NCI-H345 (cell line): ENCODE measurements at regions not wholly inside any gene's neighbourhood (a gene's known extent, or its start where the extent isn't known, plus 50 kb on each side); places are given as distances from the start of the nearest gene placed in this dataset.

Experiments used
- DNase-seq: peaks from one replicate; lab custom pipeline; 2025; lab: John Stamatoyannopoulos, UW

DNA sequence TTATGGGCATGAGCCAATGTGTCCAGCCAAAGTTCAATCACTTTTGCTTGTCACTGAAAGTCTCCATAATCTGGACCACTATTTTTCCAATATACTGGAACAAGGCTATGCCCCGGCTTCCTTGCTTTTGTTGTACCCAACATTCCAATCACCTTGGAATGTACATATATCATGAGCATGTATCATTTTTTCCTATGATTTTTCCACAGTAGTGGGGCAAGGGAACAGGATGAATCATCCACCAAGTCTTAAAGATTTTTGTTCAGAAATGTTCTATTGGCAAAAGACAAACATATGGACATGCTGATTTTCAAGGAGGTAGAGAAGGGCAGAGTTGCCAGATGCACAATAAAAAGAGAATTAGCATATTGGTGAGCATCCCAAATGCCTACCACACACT, 548.1 kb upstream of the INTU start:
- no peak for DNase-seq

DNA sequence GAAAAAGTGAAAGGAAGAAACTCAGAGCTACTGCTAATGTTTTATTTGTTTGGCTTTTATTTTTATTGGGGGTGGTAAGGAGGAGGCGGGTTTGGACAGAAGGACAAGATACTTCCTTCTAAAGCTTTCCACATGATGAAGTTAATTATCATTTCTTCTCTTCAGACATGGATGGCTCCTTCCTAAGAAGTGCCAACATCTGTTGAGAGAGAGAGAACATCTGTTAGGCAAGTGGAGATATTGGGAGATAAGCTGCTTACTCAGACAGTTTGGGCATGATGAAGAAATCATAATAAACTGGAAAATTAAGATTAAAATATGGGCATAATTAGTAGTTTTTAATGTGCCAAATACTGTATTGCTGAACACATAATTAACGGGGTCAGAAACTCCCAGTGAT, 535.7 kb upstream of the INTU start:
- DNase-seq = no peak

DNA sequence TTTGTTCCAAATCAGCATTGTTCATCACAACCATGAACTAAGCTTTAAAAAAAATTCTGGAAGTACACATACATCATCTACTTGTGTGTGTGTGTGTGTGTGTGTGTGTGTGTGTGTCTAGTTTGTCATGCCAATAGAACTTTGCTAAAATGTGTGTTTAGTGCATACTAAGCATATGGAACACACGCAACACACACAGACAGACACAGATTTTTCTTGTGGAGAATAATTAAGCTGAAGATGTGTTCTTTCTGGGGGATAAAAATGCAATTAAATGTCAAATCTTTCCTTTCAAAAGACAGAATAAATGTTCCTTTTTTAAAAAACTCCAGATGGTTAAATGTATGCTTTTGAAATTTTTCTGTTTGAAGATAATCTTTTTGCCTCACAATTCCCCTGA, 530.4 kb upstream of the INTU start:
- DNase-seq = no peak

DNA sequence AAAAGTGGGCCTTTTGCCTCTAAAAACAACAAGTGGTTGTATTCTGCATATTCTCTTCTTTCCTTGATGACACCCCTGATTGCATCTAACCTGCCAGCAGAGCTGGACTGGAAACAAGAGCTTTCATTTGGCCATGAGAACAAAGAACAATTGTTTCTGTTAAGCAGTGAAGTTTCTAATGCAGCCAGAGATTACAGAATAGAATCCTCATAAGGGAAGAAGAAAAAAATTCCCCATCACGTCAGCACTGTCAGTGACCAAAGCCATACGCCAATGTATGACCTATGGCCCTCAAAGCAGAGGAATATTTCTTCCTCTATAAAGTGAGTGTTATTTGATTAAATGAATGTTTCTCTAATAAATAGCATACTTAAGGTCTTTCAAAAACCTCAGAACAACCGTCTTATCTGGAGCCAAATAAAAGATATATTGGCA, 529.1 kb upstream of the INTU start:
- no peak for DNase-seq

DNA sequence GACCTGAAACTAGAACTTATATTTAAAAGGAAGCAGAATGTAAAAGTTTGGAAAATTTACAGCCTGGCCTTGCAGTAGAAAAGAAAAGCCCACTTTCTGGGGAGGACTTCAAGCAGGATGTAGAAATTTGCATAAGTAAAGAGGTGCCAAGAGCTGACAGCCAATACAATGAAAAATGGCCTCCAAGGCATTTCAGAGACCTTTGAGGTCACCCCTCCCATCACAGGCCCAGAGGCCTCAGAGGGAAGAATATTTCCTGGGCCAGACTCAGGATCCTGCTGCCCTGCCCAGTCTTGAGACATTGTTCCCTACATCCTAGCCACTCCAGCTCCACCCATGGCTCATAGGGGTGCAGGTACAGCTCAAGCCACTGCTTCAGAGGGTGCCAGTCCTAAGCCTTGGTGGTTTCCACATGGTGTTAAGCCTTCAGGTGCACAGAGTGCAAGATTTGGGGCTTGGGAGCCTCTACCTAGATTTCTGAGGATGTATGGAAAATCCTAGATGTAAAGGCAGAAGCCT, 518.9 kb upstream of the INTU start:
- no peak for DNase-seq

DNA sequence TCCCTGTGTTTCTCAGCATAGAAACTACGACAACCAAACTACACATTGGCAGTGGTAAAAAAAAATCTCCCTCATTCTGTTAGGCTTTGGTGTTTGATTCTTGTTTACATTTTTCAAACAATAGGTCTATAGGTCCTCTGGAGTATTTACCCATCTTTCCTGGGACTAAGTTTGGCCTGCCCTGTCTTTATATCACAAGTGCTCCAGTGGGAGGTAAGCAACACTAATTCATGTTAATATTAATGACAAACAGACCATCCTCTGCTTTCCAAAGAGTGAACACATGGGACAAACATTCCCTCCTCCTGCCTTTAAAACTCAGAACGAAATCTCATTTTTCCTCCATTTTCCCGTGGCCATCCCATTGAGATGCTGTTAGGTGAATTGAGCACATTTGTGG, 514.1 kb upstream of the INTU start:
- DNase-seq = peak; percentile 51

DNA sequence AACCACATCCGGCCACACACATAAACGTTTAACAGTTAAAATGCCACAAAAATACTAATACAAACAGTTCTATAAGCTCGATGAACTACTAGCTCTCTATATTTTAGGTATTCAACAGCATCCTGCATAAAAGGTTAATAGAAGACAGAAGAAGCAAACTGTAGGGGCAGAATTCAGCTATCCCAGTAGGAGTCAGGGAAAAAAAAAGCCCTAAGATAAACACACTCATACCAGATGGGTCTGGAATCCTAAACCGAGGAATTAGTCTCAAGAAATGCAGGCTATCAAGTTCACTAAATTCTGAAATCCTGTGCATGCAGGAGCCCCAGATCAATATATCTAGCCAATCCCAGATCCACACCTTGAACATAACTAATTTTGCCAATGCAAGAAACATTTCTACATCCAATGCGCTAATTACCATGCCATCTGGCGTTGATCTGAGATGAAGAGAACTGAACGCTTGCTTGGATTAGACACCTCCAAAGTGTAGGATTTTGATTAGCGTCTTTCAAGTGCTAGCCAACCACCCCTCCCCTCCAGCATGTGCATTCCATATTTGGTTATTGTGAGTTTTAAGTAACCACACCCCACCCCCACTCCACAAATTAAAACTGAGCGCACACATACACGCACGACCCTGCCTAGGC, 512.2 kb upstream of the INTU start:
- no peak for DNase-seq

DNA sequence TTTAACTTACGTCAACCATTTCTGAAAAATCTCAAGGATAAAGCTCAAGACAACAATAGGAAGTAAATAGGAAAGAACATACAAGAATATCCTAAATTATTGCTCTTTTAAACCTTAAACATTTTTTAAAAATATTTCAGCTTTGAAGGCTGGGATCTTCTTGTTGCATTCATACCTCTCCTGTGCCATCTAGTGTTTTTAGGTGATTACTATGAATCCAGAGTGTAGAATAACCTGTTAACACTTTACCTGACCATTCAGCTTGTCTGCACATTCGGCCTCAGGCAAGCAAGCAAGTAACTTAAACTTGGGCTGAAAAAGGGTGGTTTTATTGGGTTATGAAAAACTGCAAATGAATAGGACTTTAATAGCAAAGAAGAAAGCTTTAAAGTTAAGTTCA, 507.8 kb upstream of the INTU start:
- no peak for DNase-seq

DNA sequence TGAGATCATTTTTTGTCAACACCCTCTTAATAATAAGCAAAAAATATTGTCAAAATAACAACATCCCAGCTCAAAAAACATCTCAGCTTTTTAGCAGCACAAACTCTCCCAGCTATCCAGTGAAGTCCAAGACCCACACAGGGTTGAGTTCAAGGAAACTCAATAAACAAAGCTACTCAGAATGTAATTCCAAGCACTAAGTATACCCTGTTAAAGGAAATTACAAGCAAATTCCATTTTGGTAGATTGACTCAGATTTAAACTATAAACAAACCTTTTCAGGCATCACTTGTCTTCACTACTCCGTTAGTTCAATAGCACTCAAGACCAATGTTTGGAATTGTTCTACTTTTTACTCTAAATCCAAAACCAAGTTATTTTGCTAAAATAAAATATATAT, 506.0 kb upstream of the INTU start:
- no peak for DNase-seq

DNA sequence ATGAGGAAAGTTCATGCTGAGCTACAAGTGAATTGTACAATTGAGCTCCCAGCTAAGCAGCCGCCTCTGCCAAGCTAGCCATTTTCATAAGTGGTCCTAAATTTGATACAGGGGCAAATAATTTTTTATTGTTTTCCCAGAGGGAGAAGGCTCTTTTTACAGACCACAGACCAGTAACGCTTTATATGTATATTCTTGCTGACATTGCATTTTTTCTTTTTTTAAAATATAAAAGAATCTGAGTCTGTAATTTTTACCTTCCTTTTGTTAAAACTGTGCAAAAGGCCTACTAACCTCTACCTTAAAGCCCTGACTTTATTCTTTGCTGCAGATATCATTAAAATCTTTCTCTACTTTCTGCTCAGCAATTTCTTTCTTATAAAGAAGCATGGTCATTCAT, 501.2 kb upstream of the INTU start:
- peak; percentile 16 for DNase-seq

DNA sequence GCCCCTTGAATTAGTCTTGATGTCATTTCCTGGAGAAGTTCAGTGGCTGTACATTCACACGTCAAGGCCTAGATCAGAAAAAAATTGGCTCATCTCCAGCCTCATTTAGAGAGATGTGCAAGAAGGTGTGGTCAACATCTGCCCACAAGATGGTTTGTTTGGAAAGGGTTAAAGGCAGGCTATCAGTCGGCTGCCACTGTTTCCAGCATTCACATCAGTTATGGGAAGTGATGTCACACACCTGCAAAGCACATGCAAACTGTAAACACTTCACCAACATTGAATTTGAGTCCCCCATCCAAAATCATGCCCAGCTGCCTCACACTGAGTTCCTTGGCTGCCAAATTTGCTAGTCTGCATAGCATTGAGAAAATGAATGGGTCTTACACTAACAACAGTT, 498.3 kb upstream of the INTU start:
- peak; percentile 27 for DNase-seq

DNA sequence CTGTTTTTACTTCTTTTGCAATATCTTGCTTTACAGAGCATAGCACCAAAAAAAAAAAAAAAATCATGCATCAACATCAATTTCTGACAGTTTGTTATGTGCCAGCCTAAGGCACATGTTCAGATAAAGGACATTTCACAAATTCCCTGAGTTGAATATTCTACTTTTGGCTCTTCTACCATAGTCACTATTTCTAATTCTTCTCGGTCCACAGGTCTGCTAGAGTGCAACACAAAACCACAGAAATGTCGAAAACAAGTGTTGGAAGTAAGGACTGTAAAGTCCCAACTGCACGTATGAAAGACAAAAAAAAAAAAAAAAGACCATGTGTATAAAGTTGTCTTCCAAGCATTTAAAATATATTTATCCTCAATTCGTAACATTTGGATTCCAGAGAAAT, 494.2 kb upstream of the INTU start:
- DNase-seq = no peak

DNA sequence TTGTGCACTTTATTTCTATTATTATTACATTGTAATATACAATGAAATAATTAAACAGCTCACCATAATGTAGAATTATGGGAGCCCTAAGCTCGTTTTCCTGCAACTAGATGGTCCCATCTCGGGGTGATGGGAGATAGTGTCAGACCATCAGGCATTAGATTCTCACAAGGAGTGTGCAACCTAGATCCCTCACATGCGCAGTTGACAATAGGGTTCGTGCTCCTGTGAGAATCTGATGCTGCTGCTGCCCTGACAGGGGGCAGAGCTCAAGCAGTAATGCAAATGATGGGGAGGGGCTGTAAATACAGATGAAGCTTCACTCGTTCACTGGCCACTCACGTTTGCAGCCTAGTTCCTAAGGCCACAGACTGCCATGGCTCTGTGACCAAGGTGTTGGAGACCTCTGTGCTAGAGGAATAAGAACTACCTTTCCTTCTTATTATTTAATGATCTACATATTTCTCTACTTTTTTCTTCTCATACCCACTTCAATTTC, 492.9 kb upstream of the INTU start:
- no peak for DNase-seq

DNA sequence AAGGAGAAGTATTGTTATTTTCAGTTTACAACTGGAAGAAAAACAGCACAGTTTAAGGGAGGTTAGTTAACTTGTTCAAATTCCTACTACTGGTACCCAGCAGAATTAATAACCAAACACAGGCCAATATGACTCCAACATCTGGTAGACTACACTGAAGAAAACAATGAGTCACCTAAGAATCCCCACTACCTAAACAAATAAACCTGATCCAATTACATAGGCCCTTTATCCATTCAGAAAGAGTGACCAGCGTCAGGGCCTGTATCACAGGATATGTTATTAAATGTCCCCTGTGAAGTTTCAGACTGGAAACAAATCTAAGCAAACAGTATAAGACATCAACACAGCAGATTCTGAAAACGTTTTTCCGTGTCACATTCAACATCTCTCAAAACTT, 492.5 kb upstream of the INTU start:
- peak; percentile 3 for DNase-seq

DNA sequence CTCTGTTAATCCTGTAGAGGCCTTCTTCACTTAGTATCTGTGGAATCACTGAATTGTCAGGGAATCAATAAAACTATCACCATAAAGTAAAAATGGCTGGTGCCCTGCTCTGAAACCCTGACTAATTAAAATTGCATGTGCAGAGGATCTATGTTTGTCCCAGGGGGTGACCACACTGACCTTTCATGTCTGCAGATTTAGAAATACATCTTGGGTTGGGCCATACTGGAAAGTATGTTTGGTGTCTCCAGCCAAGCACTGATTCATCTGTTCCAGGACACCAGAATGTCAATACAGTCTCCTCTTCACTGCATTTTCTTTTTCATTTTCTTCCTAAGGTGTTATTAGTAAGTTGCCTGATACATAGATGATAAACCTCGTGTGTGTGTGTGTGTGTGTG, 490.9 kb upstream of the INTU start:
- no peak for DNase-seq

DNA sequence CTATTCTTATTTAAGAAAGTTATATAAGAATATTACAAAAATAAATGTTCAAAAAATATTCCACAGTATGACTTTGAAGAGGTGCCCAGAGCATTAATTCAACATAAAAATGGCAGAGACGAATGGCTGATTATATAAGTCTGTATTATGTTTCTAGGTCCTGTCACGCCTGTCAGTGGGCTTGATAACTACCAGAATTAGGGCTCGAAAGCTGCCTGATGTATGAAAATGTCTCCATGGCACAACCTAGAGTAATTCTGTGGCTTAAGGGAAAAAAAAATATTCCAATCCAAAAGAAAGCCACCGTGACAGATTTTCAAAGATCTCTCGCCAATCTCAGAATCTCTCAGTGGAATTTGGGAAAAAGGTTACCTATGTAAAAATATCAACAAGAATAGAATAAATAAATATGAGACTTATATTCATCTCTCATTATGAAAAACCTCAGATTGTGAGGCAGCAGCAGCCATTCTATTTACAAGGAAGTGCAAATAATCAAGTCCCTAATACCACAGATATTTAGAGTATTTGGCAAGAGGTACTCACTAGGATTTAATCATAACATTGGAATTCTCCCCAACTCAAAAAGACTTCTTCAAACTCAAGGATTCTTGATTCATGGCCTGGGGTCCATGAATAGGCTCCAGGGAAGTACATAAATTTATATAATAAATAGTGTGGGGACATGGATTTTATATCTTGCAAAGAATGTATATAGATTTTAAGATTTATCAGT, 489.1 kb upstream of the INTU start:
- DNase-seq = no peak

DNA sequence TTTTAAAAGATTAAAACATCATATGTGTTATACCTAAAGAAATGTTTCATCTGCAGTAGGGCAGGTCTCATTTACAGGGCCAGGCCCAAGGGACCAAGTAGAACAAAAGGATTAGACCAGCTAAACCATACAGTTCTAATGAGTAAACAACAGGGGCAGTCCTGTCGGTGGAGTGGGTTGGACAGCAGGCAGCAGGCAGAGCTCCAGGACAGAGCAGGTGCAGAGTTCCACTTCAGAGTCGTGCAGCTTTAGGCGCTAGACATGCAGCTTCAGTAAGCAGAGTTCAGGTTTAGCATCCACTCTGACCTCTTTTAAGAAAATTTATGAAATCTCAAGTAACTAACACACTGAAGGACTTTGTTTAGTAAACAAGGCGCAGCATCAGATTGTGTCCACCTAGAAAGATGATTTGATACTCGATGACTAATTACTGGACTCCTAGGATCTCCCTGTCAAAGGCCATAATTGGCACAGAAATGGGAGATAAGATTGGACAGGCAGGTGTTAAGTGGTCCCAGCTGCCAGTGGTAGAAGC, 487.7 kb upstream of the INTU start:
- DNase-seq = peak; percentile 81

DNA sequence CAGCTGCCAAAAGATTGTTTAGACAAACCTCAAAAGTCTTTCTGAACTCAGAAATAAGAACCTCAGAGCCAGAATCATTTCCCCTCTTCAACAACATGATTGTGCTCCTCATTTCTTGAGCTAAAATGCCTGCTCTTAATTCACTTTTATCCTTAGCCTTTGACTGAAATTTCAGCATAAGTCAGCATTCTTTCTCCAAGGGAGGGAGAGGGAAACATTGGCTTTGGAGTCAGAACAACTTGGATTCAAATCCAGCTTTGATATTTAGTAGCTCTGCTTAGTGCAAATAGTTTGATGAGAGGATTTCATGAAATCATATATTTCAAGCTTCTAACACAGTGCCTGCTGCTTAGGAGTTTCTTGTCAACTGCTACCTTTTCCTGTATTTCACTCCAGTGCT, 484.6 kb upstream of the INTU start:
- no peak for DNase-seq

DNA sequence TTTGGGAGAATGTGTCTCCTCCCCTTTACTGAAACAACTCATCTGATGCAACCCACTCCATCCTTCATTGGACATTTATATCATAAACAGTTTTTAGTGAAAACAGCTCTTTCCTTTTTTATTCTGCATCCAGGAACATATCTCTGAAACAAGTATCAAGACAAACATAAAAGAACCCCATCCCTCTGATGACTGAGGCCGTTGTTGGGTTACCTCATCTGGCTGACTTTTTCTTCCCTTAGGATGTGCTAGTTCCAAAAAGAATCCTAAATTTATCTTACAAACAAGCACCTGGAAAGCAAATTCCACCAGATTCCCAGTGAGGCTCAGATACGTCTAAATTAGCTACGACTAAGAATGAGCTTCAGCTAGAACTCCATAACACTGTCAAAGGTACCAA, 483.7 kb upstream of the INTU start:
- no peak for DNase-seq

DNA sequence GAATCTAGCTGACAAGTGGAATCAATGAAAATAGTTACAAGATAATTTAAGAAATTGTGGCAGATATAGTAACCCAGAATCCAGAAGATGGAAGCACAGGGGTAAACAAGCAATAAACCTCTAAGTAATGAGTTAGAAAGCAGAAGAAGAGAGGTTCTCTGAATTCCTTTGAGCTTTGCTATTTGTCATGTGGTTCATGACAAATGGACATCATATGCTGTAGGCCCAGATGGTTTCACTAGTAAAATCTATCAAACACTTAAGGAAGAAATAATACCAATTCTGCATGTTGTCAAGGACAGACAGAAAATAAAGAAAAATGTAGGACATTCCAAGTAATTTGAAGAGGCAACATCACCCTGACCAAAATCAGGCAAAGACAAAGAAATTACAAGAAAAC, 480.8 kb upstream of the INTU start:
- no peak for DNase-seq

DNA sequence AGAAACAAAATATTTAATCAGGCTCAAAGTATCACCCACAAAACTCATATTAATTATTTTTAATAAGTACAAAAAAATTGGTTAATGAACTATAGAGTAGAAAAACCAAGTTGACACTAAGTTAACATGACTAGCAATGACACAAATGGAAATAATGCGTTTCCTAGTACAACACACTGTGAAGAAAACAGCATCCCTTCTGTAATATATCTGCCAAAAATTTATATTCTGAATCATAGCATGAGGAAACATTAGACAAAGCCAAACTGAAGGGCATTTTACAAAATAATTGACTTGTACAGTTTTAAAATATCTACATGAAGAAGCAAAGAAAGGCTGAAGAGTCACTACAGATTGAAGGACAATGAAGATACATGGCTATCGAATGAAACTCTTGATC, 477.6 kb upstream of the INTU start:
- DNase-seq = no peak

DNA sequence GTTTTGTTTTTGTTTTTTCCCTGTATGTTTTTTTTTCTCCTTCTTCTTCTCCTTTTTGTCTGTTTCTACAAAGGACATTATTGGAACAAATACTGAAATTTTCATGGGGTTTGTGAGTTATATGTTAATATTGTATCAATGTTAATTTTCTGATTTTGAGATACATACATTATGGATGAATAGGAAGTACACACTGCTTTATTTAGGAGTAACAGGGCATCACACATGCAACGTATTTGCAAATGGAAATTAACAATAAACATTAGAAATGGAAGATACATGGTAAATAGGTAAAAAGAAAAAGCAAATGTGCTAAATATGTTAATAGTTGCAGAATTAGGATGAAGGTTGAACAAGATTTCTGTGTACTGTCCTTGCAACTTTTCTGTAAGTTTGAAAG, 477.2 kb upstream of the INTU start:
- no peak for DNase-seq

DNA sequence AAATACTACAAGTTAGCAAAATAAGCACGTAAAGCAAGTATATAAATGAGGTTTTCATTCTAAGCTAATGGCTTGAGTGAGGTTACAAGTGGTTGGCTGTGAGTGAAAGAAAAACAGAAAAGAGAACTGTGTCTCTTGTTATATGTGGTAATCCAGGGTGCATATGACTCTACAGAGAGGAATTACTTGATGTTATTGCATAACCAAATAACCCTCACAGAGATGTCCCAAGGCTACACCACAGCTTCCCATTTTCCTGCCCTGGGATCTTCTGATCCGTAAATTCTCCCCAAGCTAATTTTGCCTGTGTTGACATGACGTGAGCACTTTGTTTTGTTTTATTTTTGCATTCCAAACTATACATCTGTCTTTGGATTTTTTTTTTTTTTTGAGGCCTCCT, 470.0 kb upstream of the INTU start:
- DNase-seq = no peak
